ENCODE measurements at regions not wholly inside any gene's neighbourhood (a gene's known extent, or its start where the extent isn't known, plus 50 kb on each side); places are given as distances from the start of the nearest gene placed in this dataset.

DNA sequence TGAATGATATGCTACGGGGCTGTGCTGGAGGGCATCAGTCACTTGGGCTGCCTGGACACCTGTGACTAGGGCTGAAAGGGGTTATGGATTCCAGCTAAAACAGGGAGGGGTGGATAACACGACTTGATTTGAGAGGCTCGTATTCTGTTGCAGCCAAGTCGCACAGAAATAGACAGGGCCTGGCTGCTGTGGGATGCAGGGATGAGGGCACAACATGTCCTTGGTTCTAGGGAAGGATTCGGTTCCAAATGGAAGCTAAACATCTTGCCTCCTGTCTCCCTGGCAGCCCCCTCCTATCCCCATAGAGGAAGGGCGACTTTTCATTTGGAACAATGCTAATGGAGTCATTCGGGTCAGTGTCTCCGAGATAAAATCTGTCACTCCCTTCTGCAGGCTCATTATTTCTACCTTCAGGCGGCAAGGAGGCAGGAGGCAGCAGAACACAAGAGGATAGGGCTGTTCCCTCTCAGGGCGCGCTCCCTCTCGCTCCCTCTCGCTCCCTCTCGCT lies 433.8 kb upstream of the RBMS3 start:
- H3K4me1 ChIP-seq (ENCODE audit: control insufficient read depth, insufficient read depth, low read length) = no peaks in the 10 kb centered on the region
- H4K20me1 ChIP-seq (ENCODE audit: control insufficient read depth, insufficient read depth) = no peaks in the 10 kb centered on the region
- H3K27ac ChIP-seq (ENCODE audit: control insufficient read depth, insufficient read depth) = no peak overlapping the region
- H3K4me2 ChIP-seq (ENCODE audit: control insufficient read depth, insufficient read depth) = no peak overlapping the region
- no peaks in the 10 kb centered on the region for H3K9me3 ChIP-seq (replicated peaks; ENCODE audit: control insufficient read depth, insufficient read depth, low read length)
- no peak overlapping the region for H3K9ac ChIP-seq (ENCODE audit: control insufficient read depth, insufficient read depth, low read length)
- no TSS peak for BruUV-seq (replicated peaks)
- no peak for ATAC-seq
- no peak overlapping the region for H2AFZ ChIP-seq (ENCODE audit: control insufficient read depth, low read depth, low read length)
- H3K79me2 ChIP-seq (ENCODE audit: control insufficient read depth, insufficient read depth, low read length) = no peaks in the 10 kb centered on the region
- FAIRE-seq = no peak
- intact Hi-C loops (cut with micrococcal nuclease; ENCODE audit: unreplicated experiment) (no loop called here), in situ Hi-C loops (cut with MboI) (no loop called here)
- no peaks in the 10 kb centered on the region for H3K36me3 ChIP-seq (ENCODE audit: control insufficient read depth in 2 of 2, insufficient read depth in 2 of 2, low read length in 1 of 2)
- ChIA-PET RAD21 (ENCODE audit: unreplicated experiment) (no interaction called here), POLR2A (no interaction called here), CTCF (no interaction called here), SMC1A (ENCODE audit: uncharacterized antibody, unreplicated experiment) (no interaction called here)
- TF ChIP-seq RAD51 (IDR thresholded peaks at IDR 0.05) = no peak
- TF ChIP-seq NFXL1 (IDR thresholded peaks at IDR 0.05; ENCODE audit: borderline replicate concordance) = no peak
- TF ChIP-seq, protein P1, sequence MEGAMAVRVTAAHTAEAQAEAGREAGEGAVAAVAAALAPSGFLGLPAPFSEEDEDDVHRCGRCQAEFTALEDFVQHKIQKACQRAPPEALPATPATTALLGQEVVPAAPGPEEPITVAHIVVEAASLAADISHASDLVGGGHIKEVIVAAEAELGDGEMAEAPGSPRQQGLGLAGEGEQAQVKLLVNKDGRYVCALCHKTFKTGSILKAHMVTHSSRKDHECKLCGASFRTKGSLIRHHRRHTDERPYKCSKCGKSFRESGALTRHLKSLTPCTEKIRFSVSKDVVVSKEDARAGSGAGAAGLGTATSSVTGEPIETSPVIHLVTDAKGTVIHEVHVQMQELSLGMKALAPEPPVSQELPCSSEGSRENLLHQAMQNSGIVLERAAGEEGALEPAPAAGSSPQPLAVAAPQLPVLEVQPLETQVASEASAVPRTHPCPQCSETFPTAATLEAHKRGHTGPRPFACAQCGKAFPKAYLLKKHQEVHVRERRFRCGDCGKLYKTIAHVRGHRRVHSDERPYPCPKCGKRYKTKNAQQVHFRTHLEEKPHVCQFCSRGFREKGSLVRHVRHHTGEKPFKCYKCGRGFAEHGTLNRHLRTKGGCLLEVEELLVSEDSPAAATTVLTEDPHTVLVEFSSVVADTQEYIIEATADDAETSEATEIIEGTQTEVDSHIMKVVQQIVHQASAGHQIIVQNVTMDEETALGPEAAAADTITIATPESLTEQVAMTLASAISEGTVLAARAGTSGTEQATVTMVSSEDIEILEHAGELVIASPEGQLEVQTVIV (IDR thresholded peaks at IDR 0.05; ENCODE audit: borderline replicate concordance, partially characterized antibody) = no peak
- TF ChIP-seq TCF3 (IDR thresholded peaks at IDR 0.05; ENCODE audit: borderline replicate concordance, insufficient read depth, low read depth, low read length) = no peak
- no peak for TF ChIP-seq BCL11A (IDR thresholded peaks at IDR 0.05; ENCODE audit: low read depth, low read length)
- H3K4me3 ChIP-seq = no peak overlapping the region
- H3K27me3 ChIP-seq (replicated peaks in 1 of 2; ENCODE audit: control insufficient read depth in 2 of 2, insufficient read depth in 2 of 2, low read length in 1 of 2) = no peaks in the 10 kb centered on the region; a peak in 1 of 4 replicates
- 34% methylated on average over 13 of the region's 14 CpGs for WGBS (ENCODE audit: insufficient coverage, insufficient replicate concordance, low lambda C conversion rate, missing lambda C conversion rate)
- no peak for DNase-seq (ENCODE audit: low read depth, low spot score)

GRCh38 chr3:28847736-28848135 lies 433.1 kb upstream of the RBMS3 start:
- TF ChIP-seq, protein P2, sequence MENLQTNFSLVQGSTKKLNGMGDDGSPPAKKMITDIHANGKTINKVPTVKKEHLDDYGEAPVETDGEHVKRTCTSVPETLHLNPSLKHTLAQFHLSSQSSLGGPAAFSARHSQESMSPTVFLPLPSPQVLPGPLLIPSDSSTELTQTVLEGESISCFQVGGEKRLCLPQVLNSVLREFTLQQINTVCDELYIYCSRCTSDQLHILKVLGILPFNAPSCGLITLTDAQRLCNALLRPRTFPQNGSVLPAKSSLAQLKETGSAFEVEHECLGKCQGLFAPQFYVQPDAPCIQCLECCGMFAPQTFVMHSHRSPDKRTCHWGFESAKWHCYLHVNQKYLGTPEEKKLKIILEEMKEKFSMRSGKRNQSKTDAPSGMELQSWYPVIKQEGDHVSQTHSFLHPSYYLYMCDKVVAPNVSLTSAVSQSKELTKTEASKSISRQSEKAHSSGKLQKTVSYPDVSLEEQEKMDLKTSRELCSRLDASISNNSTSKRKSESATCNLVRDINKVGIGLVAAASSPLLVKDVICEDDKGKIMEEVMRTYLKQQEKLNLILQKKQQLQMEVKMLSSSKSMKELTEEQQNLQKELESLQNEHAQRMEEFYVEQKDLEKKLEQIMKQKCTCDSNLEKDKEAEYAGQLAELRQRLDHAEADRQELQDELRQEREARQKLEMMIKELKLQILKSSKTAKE (IDR thresholded peaks at IDR 0.05; ENCODE audit: low read depth, poor library complexity, severe bottlenecking) = no peak
- no peak for TF ChIP-seq NFYB (IDR thresholded peaks at IDR 0.05; ENCODE audit: insufficient read depth, low read depth, low read length)
- no peak for TF ChIP-seq MEF2B (IDR thresholded peaks at IDR 0.05; ENCODE audit: partially characterized antibody, poor library complexity, severe bottlenecking)
- no peak for TF ChIP-seq RELA (IDR thresholded peaks at IDR 0.05; ENCODE audit: borderline replicate concordance, partially characterized antibody)
- no peak for TF ChIP-seq NFIC (IDR thresholded peaks at IDR 0.05; ENCODE audit: low read depth, low read length)
- no peak for TF ChIP-seq FOXM1 (IDR thresholded peaks at IDR 0.05; ENCODE audit: low read depth, low read length)
- no peak for TF ChIP-seq ZNF622 (IDR thresholded peaks at IDR 0.05)
- no peak for TF ChIP-seq ZNF217 (IDR thresholded peaks at IDR 0.05)
- TF ChIP-seq GABPA (IDR thresholded peaks at IDR 0.05; ENCODE audit: low read depth) = no peak
- TF ChIP-seq NFXL1 (IDR thresholded peaks at IDR 0.05; ENCODE audit: borderline replicate concordance) = no peak
- Histone ChIP-seq H3K4me3 (no peak overlapping the region), H3K4me2 (ENCODE audit: control insufficient read depth, insufficient read depth) (no peak overlapping the region), H2AFZ (ENCODE audit: control insufficient read depth, low read depth, low read length) (no peak overlapping the region), H3K79me2 (ENCODE audit: control insufficient read depth, insufficient read depth, low read length) (no peaks in the 10 kb centered on the region), H3K27me3 (replicated peaks in 1 of 2; ENCODE audit: control insufficient read depth in 2 of 2, insufficient read depth in 2 of 2, low read length in 1 of 2) (no peaks in the 10 kb centered on the region; a peak in 1 of 4 replicates), H3K9me3 (replicated peaks; ENCODE audit: control insufficient read depth, insufficient read depth, low read length) (no peaks in the 10 kb centered on the region), H3K27ac (ENCODE audit: control insufficient read depth, insufficient read depth) (no peak overlapping the region), H3K36me3 (ENCODE audit: control insufficient read depth in 2 of 2, insufficient read depth in 2 of 2, low read length in 1 of 2) (no peaks in the 10 kb centered on the region), H4K20me1 (ENCODE audit: control insufficient read depth, insufficient read depth) (no peaks in the 10 kb centered on the region), H3K9ac (ENCODE audit: control insufficient read depth, insufficient read depth, low read length) (no peak overlapping the region), H3K4me1 (ENCODE audit: control insufficient read depth, insufficient read depth, low read length) (no peaks in the 10 kb centered on the region)
- ChIA-PET SMC1A (ENCODE audit: uncharacterized antibody, unreplicated experiment) (interaction anchor here (1.2 kb wide), 1 partner anchor 9 kb away, joined by 3 read pairs; no protein-coding TSS in a partner anchor), POLR2A (interaction anchor here (0.6 kb wide), 1 partner anchor 1226 kb away, joined by 3 read pairs; no protein-coding TSS in a partner anchor), RAD21 (ENCODE audit: unreplicated experiment) (no interaction called here), CTCF (no interaction called here)
- 16% methylated on average over 4 of the region's 4 CpGs for WGBS (ENCODE audit: insufficient coverage, insufficient replicate concordance, low lambda C conversion rate, missing lambda C conversion rate)
- BruUV-seq (replicated peaks) = no TSS peak
- DNase-seq (ENCODE audit: low read depth, low spot score) (no peak), FAIRE-seq (no peak), ATAC-seq (no peak)
- intact Hi-C loops (cut with micrococcal nuclease; ENCODE audit: unreplicated experiment) = no loop called here
- in situ Hi-C loops (cut with MboI) = no loop called here

Data from GM12878 (cell line).